IMR-90 (cell line): ENCODE measurements at regions not wholly inside any gene's neighbourhood (a gene's known extent, or its start where the extent isn't known, plus 50 kb on each side); places are given as distances from the start of the nearest gene placed in this dataset.

Experiments used
- ATAC-seq: fragments of 200-7000 bp; cut with Tn5 transposase; 2 replicates; pipeline ENCODE4 v1.9.1; 2020; ENCODE audit warnings: low read depth, mild to moderate bottlenecking, moderate library complexity
- BruUV-seq: library from RNA; stranded (reverse); fragments of 400-500 nt; replicated peaks from 2 replicates; lab custom pipeline; 2021; lab: Mats Ljungman, UMichigan
- CTCF ChIA-PET: fragments of 300-600 bp; formaldehyde crosslinking; extraction: SDS; loops from one replicate; lab custom pipeline; 2021; ENCODE audit warnings: antibody characterized with exemption; lab: Yijun Ruan, JAX
- POLR2A ChIA-PET: fragments of 300-600 bp; sonication (Branson Sonifier 250); formaldehyde crosslinking; loops from one replicate; lab custom pipeline; 2022; ENCODE audit warnings: antibody characterized with exemption; ENCODE audit not compliant: unreplicated experiment; lab: Charles Lee
- DNase-seq: peaks from one replicate; pipeline ENCODE4 v3.0.0; 2013
- H2AFZ ChIP-seq: replicated peaks from 2 replicates; pipeline ENCODE3; 2013; ENCODE audit warnings: low read length, mild to moderate bottlenecking; ENCODE audit not compliant: poor library complexity
- H2AK5ac ChIP-seq: 2 replicates; pipeline ENCODE4 v1.6.1; 2013; ENCODE audit warnings: low read depth, low read length, inconsistent platforms
- H2AK9ac ChIP-seq: replicated peaks from 2 replicates; pipeline ENCODE3; 2013; ENCODE audit warnings: mild to moderate bottlenecking, low read depth, low read length, moderate library complexity; ENCODE audit not compliant: poor library complexity
- H2BK120ac ChIP-seq: 2 replicates; pipeline ENCODE4 v1.6.1; 2013; ENCODE audit warnings: low read depth, low read length, inconsistent platforms
- H2BK15ac ChIP-seq: 3 replicates; pipeline ENCODE4 v1.6.1; 2013; ENCODE audit warnings: low read depth, low read length, inconsistent platforms
- H2BK20ac ChIP-seq: 2 replicates; pipeline ENCODE4 v1.6.1; 2013; ENCODE audit warnings: low read depth, mild to moderate bottlenecking, inconsistent platforms, low read length, moderate library complexity
- H2BK5ac ChIP-seq: 2 replicates; pipeline ENCODE4 v1.6.1; 2013; ENCODE audit warnings: mild to moderate bottlenecking, low read depth, low read length, inconsistent platforms; ENCODE audit not compliant: poor library complexity, severe bottlenecking
- H3K14ac ChIP-seq: replicated peaks from 2 replicates; pipeline ENCODE4 v1.6.1; 2013; ENCODE audit warnings: low read depth, low read length, inconsistent platforms
- H3K18ac ChIP-seq: 2 replicates; pipeline ENCODE4 v1.6.1; 2013; ENCODE audit warnings: low read depth, low read length, control low read depth
- H3K23ac ChIP-seq: 2 replicates; pipeline ENCODE4 v1.6.1; 2013; ENCODE audit warnings: low read depth, low read length, inconsistent platforms
- H3K27ac ChIP-seq: 2 replicates; pipeline ENCODE4 v1.5.1; 2013; ENCODE audit warnings: mild to moderate bottlenecking, control low read depth, low read length; ENCODE audit not compliant: insufficient read depth
- H3K27me3 ChIP-seq: 2 replicates; pipeline ENCODE4 v1.6.1; 2013; ENCODE audit warnings: low read length; ENCODE audit not compliant: control insufficient read depth, insufficient read depth
- H3K36me3 ChIP-seq: 2 replicates; pipeline ENCODE4 v1.6.1; 2013; ENCODE audit warnings: low read length, mixed read lengths; ENCODE audit not compliant: control insufficient read depth, insufficient read depth
- H3K4ac ChIP-seq: 2 replicates; pipeline ENCODE4 v1.6.1; 2013; ENCODE audit warnings: low read depth, low read length, inconsistent platforms
- H3K4me1 ChIP-seq: 2 replicates; pipeline ENCODE4 v1.6.1; 2013; ENCODE audit warnings: low read length, mixed read lengths; ENCODE audit not compliant: control insufficient read depth, insufficient read depth
- H3K4me2 ChIP-seq: 2 replicates; pipeline ENCODE4 v1.6.1; 2013; ENCODE audit warnings: low read depth, mild to moderate bottlenecking, control low read depth, low read length, moderate library complexity
- H3K4me3 ChIP-seq: 2 replicates; pipeline ENCODE4 v1.5.1; 2013; ENCODE audit warnings: low read depth, mild to moderate bottlenecking, control low read depth, low read length, moderate library complexity; ENCODE audit not compliant: insufficient read depth
- H3K56ac ChIP-seq: 2 replicates; pipeline ENCODE4 v1.6.1; 2013; ENCODE audit warnings: low read length, inconsistent platforms; ENCODE audit not compliant: insufficient read depth; ENCODE audit errors: extremely low read depth
- H3K79me1 ChIP-seq, 2 experiments: 2 replicates each; pipeline ENCODE4 v1.6.1; 2013; ENCODE audit warnings: low read length in 2 of 2, inconsistent platforms in 1 of 2, low read depth in 1 of 2
- H3K9ac ChIP-seq: 2 replicates; pipeline ENCODE4 v1.6.1; 2013; ENCODE audit warnings: low read depth, low read length, control low read depth
- H3K9me1 ChIP-seq: 2 replicates; pipeline ENCODE4 v1.6.1; 2013; ENCODE audit warnings: low read length, inconsistent platforms; ENCODE audit not compliant: insufficient read depth
- H3K9me3 ChIP-seq: 2 replicates; pipeline ENCODE4 v1.6.1; 2013; ENCODE audit warnings: low read length; ENCODE audit not compliant: control insufficient read depth, insufficient read depth
- H4K20me1 ChIP-seq: 2 replicates; pipeline ENCODE4 v1.6.1; 2013; ENCODE audit warnings: low read length, inconsistent platforms; ENCODE audit not compliant: insufficient read depth
- H4K5ac ChIP-seq: 2 replicates; pipeline ENCODE4 v1.6.1; 2013; ENCODE audit warnings: mild to moderate bottlenecking, low read depth, low read length, control low read depth
- H4K8ac ChIP-seq, 2 experiments: 2 replicates each; pipeline ENCODE4 v1.6.1; 2013; ENCODE audit warnings: low read depth in 2 of 2, low read length in 2 of 2, control low read depth in 1 of 2, inconsistent platforms in 1 of 2
- H4K91ac ChIP-seq: 2 replicates; pipeline ENCODE4 v1.6.1; 2013; ENCODE audit warnings: low read depth, low read length, inconsistent platforms; ENCODE audit not compliant: insufficient read depth
- BHLHE40 ChIP-seq: fragments of 150-350 bp; IDR thresholded peaks from 2 replicates; pipeline ENCODE4 v1.6.1; 2016; ENCODE audit warnings: mild to moderate bottlenecking, low read depth, low read length
- CEBPB ChIP-seq: IDR thresholded peaks from 2 replicates; pipeline ENCODE4 v1.6.1; 2012; ENCODE audit warnings: low read depth, low read length, improper control_type of control experiment
- CHD1 ChIP-seq: IDR thresholded peaks from 2 replicates; pipeline ENCODE4 v1.6.1; 2012; ENCODE audit warnings: low read depth, low read length, improper control_type of control experiment
- ELK1 ChIP-seq: fragments of 150-350 bp; IDR thresholded peaks from 2 replicates; pipeline ENCODE4 v1.6.1; 2016; ENCODE audit warnings: low read depth, mild to moderate bottlenecking, low read length, moderate library complexity, borderline replicate concordance
- FOS ChIP-seq: fragments of 150-350 bp; IDR thresholded peaks from 2 replicates; pipeline ENCODE4 v1.6.1; 2016; ENCODE audit warnings: low read depth, low read length
- MAFK ChIP-seq: IDR thresholded peaks from 2 replicates; pipeline ENCODE4 v1.6.1; 2012; ENCODE audit warnings: low read depth, low read length, improper control_type of control experiment
- NFE2L2 ChIP-seq: fragments of 150-350 bp; IDR thresholded peaks from 2 replicates; pipeline ENCODE4 v1.6.1; 2016; ENCODE audit warnings: low read depth, mild to moderate bottlenecking, low read length
- POLR2A ChIP-seq: IDR thresholded peaks from 2 replicates; pipeline ENCODE4 v1.6.1; 2012; ENCODE audit warnings: mild to moderate bottlenecking, low read depth, low read length
- RCOR1 ChIP-seq: IDR thresholded peaks from 2 replicates; pipeline ENCODE4 v1.6.1; 2012; ENCODE audit warnings: mild to moderate bottlenecking, low read length, improper control_type of control experiment; ENCODE audit not compliant: insufficient replicate concordance
- RFX5 ChIP-seq: IDR thresholded peaks from 2 replicates; pipeline ENCODE4 v1.8.0; 2012; ENCODE audit warnings: low read depth, mild to moderate bottlenecking, low read length, moderate library complexity
- USF2 ChIP-seq: fragments of 150-350 bp; IDR thresholded peaks from 2 replicates; pipeline ENCODE4 v1.6.1; 2017; ENCODE audit warnings: mild to moderate bottlenecking, antibody characterized with exemption, low read length, low read depth
- WGBS, 2 experiments: methylation state at CpG; one replicate each; pipeline versions ENCODE4 v1.1.5 to v1.1.7; 2013; ENCODE audit warnings: missing lambda C conversion rate in 2 of 2; ENCODE audit not compliant: insufficient read length in 1 of 2; ENCODE audit errors: extremely low coverage in 2 of 2; 5-methylcytosine and 5-hydroxymethylcytosine counted together
- dilution Hi-C: fragments of 300-500 bp; cut with HindIII; formaldehyde crosslinking; loops from one replicate; pipeline ENCODE4 v1.14.3; 2018; ENCODE audit warnings: low sequenced_read_pairs; ENCODE audit not compliant: unreplicated experiment
- in situ Hi-C: fragments of 300-500 bp; cut with MboI; formaldehyde crosslinking; loops from 3 replicates; pipeline ENCODE4 v1.14.3; 2019; ENCODE audit warnings: low sequenced_read_pairs, inconsistent platforms, mixed read lengths
- intact Hi-C: fragments of 100-400 bp; cut with micrococcal nuclease; formaldehyde crosslinking; loops from 2 replicates; pipeline ENCODE4 v1.10.0; 2022

- BruUV-seq: no TSS peak
- no peak overlapping the region for H3K14ac ChIP-seq
- POLR2A ChIA-PET: no interaction called here
These were observed 69.9 kb upstream of the ATP2C1 start for GRCh38 chr3:130823996-130824395.

More at GRCh38 chr3:130823996-130824395, 69.9 kb upstream of the ATP2C1 start:
- no peak overlapping the region for H4K91ac ChIP-seq
- H3K4ac ChIP-seq: no peak overlapping the region
- CTCF ChIA-PET: no interaction called here
- H3K9ac ChIP-seq: no peak overlapping the region
- no peak overlapping the region for H2BK20ac ChIP-seq
- H4K20me1 ChIP-seq: no peaks in the 10 kb centered on the region
- H4K5ac ChIP-seq: no peak overlapping the region
- no peak overlapping the region for H2AK5ac ChIP-seq
- H3K36me3 ChIP-seq: no peaks in the 10 kb centered on the region
- H3K9me3 ChIP-seq: no peaks in the 10 kb centered on the region
- H3K27ac ChIP-seq: no peak overlapping the region
- no peak overlapping the region for H3K56ac ChIP-seq
- DNase-seq (no peak), ATAC-seq (no peak)
- no peaks in the 10 kb centered on the region for H3K4me1 ChIP-seq
- H3K9me1 ChIP-seq: no peaks in the 10 kb centered on the region
- intact Hi-C loops: no loop called here
- no CpG with 5 or more reads among the region's 1 CpG for WGBS, 2 experiments
- H3K4me2 ChIP-seq: no peak overlapping the region
- no peak overlapping the region for H2BK5ac ChIP-seq
- no peaks in the 10 kb centered on the region for H3K79me1 ChIP-seq
- TF ChIP-seq BHLHE40 (no peak), RCOR1 (no peak), RFX5 (no peak), FOS (no peak), MAFK (no peak), NFE2L2 (no peak), CHD1 (no peak), USF2 (no peak), POLR2A (no peak), CEBPB (no peak), ELK1 (no peak)
- H2BK120ac ChIP-seq: no peak overlapping the region
- dilution Hi-C loops: no loop called here
- H3K4me3 ChIP-seq: no peak overlapping the region
- in situ Hi-C loops: loop anchor here (25.0 kb wide), 1 partner anchor 112 kb away; no protein-coding TSS in a partner anchor
- no peak overlapping the region for H3K18ac ChIP-seq
- no peak overlapping the region for H4K8ac ChIP-seq
- no peak overlapping the region for H2BK15ac ChIP-seq
- H2AK9ac ChIP-seq: no peak overlapping the region
- no peak overlapping the region for H3K23ac ChIP-seq
- no peaks in the 10 kb centered on the region for H3K27me3 ChIP-seq
- no peak overlapping the region for H2AFZ ChIP-seq
